ENCODE measurements at regions not wholly inside any gene's neighbourhood (a gene's known extent, or its start where the extent isn't known, plus 50 kb on each side); places are given as distances from the start of the nearest gene placed in this dataset.

GRCh38 chr5:56494300-56494731 is 261.2 kb upstream of the ANKRD55 start:
- TF ChIP-seq EZH2 (IDR thresholded peaks at IDR 0.05; ENCODE audit: insufficient read depth, poor library complexity, severe bottlenecking) (no peak), EZH2phosphoT487 (IDR thresholded peaks at IDR 0.05; ENCODE audit: insufficient read depth, low read depth) (no peak)

All from GM23248 (cell line).